ENCODE measurements at regions not wholly inside any gene's neighbourhood (a gene's known extent, or its start where the extent isn't known, plus 50 kb on each side); places are given as distances from the start of the nearest gene placed in this dataset.

- ChIA-PET RAD21 (ENCODE audit: unreplicated experiment) (no interaction called here), SMC1A (ENCODE audit: uncharacterized antibody, unreplicated experiment) (interaction anchor here (0.6 kb wide), 1 partner anchor 8 kb away, joined by 3 read pairs; no protein-coding TSS in a partner anchor), CTCF (interaction anchor here (0.9 kb wide), 1 partner anchor 54 kb away, joined by 3 read pairs; no protein-coding TSS in a partner anchor), POLR2A (no interaction called here)
- peaks cover 4 to 7% of the 10 kb centered on the region in 2 experiments for H3K27me3 ChIP-seq (replicated peaks in 1 of 2; ENCODE audit: control insufficient read depth in 2 of 2, insufficient read depth in 2 of 2, low read length in 1 of 2)
- H3K9ac ChIP-seq (ENCODE audit: control insufficient read depth, insufficient read depth, low read length), result no peak overlapping the region
- no peaks in the 10 kb centered on the region for H4K20me1 ChIP-seq (ENCODE audit: control insufficient read depth, insufficient read depth)
- in situ Hi-C loops (cut with MboI), result no loop called here
- no peak for DNase-seq (ENCODE audit: low read depth, low spot score)
- H3K4me2 ChIP-seq (ENCODE audit: control insufficient read depth, insufficient read depth), result no peak overlapping the region
- H3K79me2 ChIP-seq (ENCODE audit: control insufficient read depth, insufficient read depth, low read length), result no peaks in the 10 kb centered on the region
- 1% methylated on average over 3 of the region's 3 CpGs for WGBS (ENCODE audit: insufficient coverage, insufficient replicate concordance, low lambda C conversion rate, missing lambda C conversion rate)
- no peaks in the 10 kb centered on the region; the same call in 2 of the 3 replicates for H3K9me3 ChIP-seq (replicated peaks; ENCODE audit: control insufficient read depth, insufficient read depth, low read length)
- H3K4me3 ChIP-seq, result no peak overlapping the region
- BruUV-seq (replicated peaks), result no TSS peak
- no peak overlapping the region for H3K27ac ChIP-seq (ENCODE audit: control insufficient read depth, insufficient read depth)
- intact Hi-C loops (cut with micrococcal nuclease; ENCODE audit: unreplicated experiment), result no loop called here
- no peaks in the 10 kb centered on the region for H3K4me1 ChIP-seq (ENCODE audit: control insufficient read depth, insufficient read depth, low read length)
- no peak for ATAC-seq
- no peak for FAIRE-seq
- no peak overlapping the region for H2AFZ ChIP-seq (ENCODE audit: control insufficient read depth, low read depth, low read length)
- H3K36me3 ChIP-seq (ENCODE audit: control insufficient read depth in 2 of 2, insufficient read depth in 2 of 2, low read length in 1 of 2), result no peaks in the 10 kb centered on the region
- TF ChIP-seq SUZ12 (IDR thresholded peaks at IDR 0.05; ENCODE audit: unreplicated experiment) (no peak), BHLHE40 (IDR thresholded peaks at IDR 0.05; ENCODE audit: borderline replicate concordance in 1 of 2, low read depth in 2 of 2, low read length in 1 of 2) (no peak), ASH2L (IDR thresholded peaks at IDR 0.05; ENCODE audit: borderline replicate concordance, low read depth) (no peak), MYC (IDR thresholded peaks at IDR 0.05; ENCODE audit: insufficient read depth, insufficient read length, insufficient replicate concordance, low read length, severe bottlenecking) (no peak), KAT2A (conservative IDR thresholded peaks at IDR 0.05; ENCODE audit: control insufficient read depth, low read depth, low read length) (no peak), ZNF207 (IDR thresholded peaks at IDR 0.05; ENCODE audit: borderline replicate concordance) (no peak), KDM1A (IDR thresholded peaks at IDR 0.05; ENCODE audit: borderline replicate concordance) (no peak), POLR2A (IDR thresholded peaks at IDR 0.05; ENCODE audit: low read depth, low read length) (no peak), REST (IDR thresholded peaks at IDR 0.05; ENCODE audit: low read depth, low read length) (no peak), GABPA (IDR thresholded peaks at IDR 0.05; ENCODE audit: low read depth) (no peak), POLR2AphosphoS2 (IDR thresholded peaks at IDR 0.05; ENCODE audit: low read depth, low read length) (no peak), SKIL (IDR thresholded peaks at IDR 0.05; ENCODE audit: low read depth, poor library complexity, severe bottlenecking) (no peak), EP300 (IDR thresholded peaks at IDR 0.05; ENCODE audit: borderline replicate concordance in 1 of 2, control insufficient read depth in 1 of 2, low read depth in 2 of 2, low read length in 2 of 2) (no peak), TAF1 (IDR thresholded peaks at IDR 0.05; ENCODE audit: borderline replicate concordance, low read depth, low read length) (no peak), MYB (IDR thresholded peaks at IDR 0.05; ENCODE audit: borderline replicate concordance, low read depth, low read length) (no peak), PAX8 (IDR thresholded peaks at IDR 0.05) (no peak), ATF7 (IDR thresholded peaks at IDR 0.05; ENCODE audit: low read depth) (no peak), SPI1 (IDR thresholded peaks at IDR 0.05; ENCODE audit: borderline replicate concordance, insufficient read depth, low read depth, low read length) (no peak), RELB (IDR thresholded peaks at IDR 0.05; ENCODE audit: low read depth) (no peak)
Measured at GRCh38 chr4:140234697-140235060, 80.7 kb upstream of the MAML3 start.

All from GM12878 (cell line).